HG03442 (cell line): ENCODE measurements at regions not wholly inside any gene's neighbourhood (a gene's known extent, or its start where the extent isn't known, plus 50 kb on each side); places are given as distances from the start of the nearest gene placed in this dataset.
"Not testable (repeated sequence)": the region's sequence is repeated elsewhere in the genome, so short reads cannot be mapped to it uniquely, and the experiment has no call there.

Experiments
- ATAC-seq: cut with Tn5 transposase; IDR thresholded peaks from one replicate; pipeline ENCODE4 v1.9.1; 2021; ENCODE audit warnings: mild to moderate bottlenecking, moderate library complexity; ENCODE audit not compliant: unreplicated experiment

- no peak for ATAC-seq
Observed at GRCh38 chr2:117190856-117191559, 623.5 kb upstream of the DDX18 start.

GRCh38 chr2:117195381-117195780 lies 619.1 kb upstream of the DDX18 start:
- no peak for ATAC-seq

GRCh38 chr2:117199511-117199910 lies 615.0 kb upstream of the DDX18 start:
- ATAC-seq = no peak

- no peak for ATAC-seq
Observed at GRCh38 chr2:117212562-117212961, 601.9 kb upstream of the DDX18 start.

- no peak for ATAC-seq
Observed at GRCh38 chr2:117217145-117217544, 597.3 kb upstream of the DDX18 start.

GRCh38 chr2:117222809-117223208 lies 591.7 kb upstream of the DDX18 start:
- no peak for ATAC-seq

- ATAC-seq = no peak
Observed at GRCh38 chr2:117232305-117232704, 582.2 kb upstream of the DDX18 start.

- no peak for ATAC-seq
Observed at GRCh38 chr2:117257362-117257761, 557.1 kb upstream of the DDX18 start.

GRCh38 chr2:117269574-117269973 lies 544.9 kb upstream of the DDX18 start:
- ATAC-seq = no peak

GRCh38 chr2:117271631-117272030 lies 542.9 kb upstream of the DDX18 start:
- no peak for ATAC-seq

GRCh38 chr2:117273009-117273671 lies 541.4 kb upstream of the DDX18 start:
- ATAC-seq = no peak

- no peak for ATAC-seq
Observed at GRCh38 chr2:117293012-117293411, 521.5 kb upstream of the DDX18 start.

GRCh38 chr2:117299451-117299850 lies 515.0 kb upstream of the DDX18 start:
- no peak for ATAC-seq

GRCh38 chr2:117308861-117309770 lies 505.4 kb upstream of the DDX18 start:
- no peak for ATAC-seq

- ATAC-seq = no peak
Observed at GRCh38 chr2:117321816-117322215, 492.7 kb upstream of the DDX18 start.

- ATAC-seq = no peak
Observed at GRCh38 chr2:117323331-117323730, 491.2 kb upstream of the DDX18 start.

- ATAC-seq = no peak
Observed at GRCh38 chr2:117330641-117331040, 483.9 kb upstream of the DDX18 start.

GRCh38 chr2:117335967-117336366 lies 478.5 kb upstream of the DDX18 start:
- no peak for ATAC-seq

GRCh38 chr2:117336496-117336895 lies 478.0 kb upstream of the DDX18 start:
- no peak for ATAC-seq

- ATAC-seq = not testable (repeated sequence)
Observed at GRCh38 chr2:117337981-117338380, 476.5 kb upstream of the DDX18 start.

- no peak for ATAC-seq
Observed at GRCh38 chr2:117339980-117340379, 474.5 kb upstream of the DDX18 start.

GRCh38 chr2:117341690-117342089 lies 472.8 kb upstream of the DDX18 start:
- no peak for ATAC-seq
